ENCODE measurements at regions not wholly inside any gene's neighbourhood (a gene's known extent, or its start where the extent isn't known, plus 50 kb on each side); places are given as distances from the start of the nearest gene placed in this dataset.

- H2AFZ ChIP-seq (ENCODE audit: low read depth, low read length): no peak overlapping the region
- H3K9ac ChIP-seq (ENCODE audit: low read length): no peak overlapping the region
- WGBS: 77% methylated on average over 1 of the region's 2 CpGs
- no peak overlapping the region for H4K91ac ChIP-seq (ENCODE audit: low read length)
- no peak overlapping the region for H3K4me2 ChIP-seq (ENCODE audit: low read length, poor library complexity, severe bottlenecking)
- DNase-seq: no peak
- no peak overlapping the region for H2AK5ac ChIP-seq (ENCODE audit: low read length, severe bottlenecking)
- no peak overlapping the region for H3K4me3 ChIP-seq (ENCODE audit: insufficient read depth in 1 of 2, low read depth in 1 of 2, low read length in 2 of 2)
- no peaks in the 10 kb centered on the region for H3K9me3 ChIP-seq (ENCODE audit: control insufficient read depth, low read length)
- H2BK5ac ChIP-seq (ENCODE audit: low read depth, low read length, poor library complexity, severe bottlenecking): no peak overlapping the region
- H3K14ac ChIP-seq (ENCODE audit: low read length in 2 of 2): no peak overlapping the region
- H3K4me1 ChIP-seq (ENCODE audit: control insufficient read depth, insufficient read depth, low read depth, low read length): no peaks in the 10 kb centered on the region
- no peaks in the 10 kb centered on the region for H3K36me3 ChIP-seq (ENCODE audit: control insufficient read depth in 1 of 2, insufficient read depth in 2 of 2, low read depth in 1 of 2, low read length in 2 of 2)
- no peak overlapping the region for H4K8ac ChIP-seq (ENCODE audit: low read length)
- no peak overlapping the region for H2BK120ac ChIP-seq (ENCODE audit: low read depth, low read length)
- no peaks in the 10 kb centered on the region for H3K79me1 ChIP-seq (replicated peaks; ENCODE audit: low read length, poor library complexity, severe bottlenecking)
- H2BK12ac ChIP-seq (ENCODE audit: low read length in 2 of 2): no peak overlapping the region
- H3K4ac ChIP-seq (ENCODE audit: low read depth in 1 of 2, low read length in 2 of 2): no peak overlapping the region
- no peak overlapping the region for H2BK15ac ChIP-seq (ENCODE audit: low read depth, poor library complexity, severe bottlenecking)
- no peaks in the 10 kb centered on the region for H3K27me3 ChIP-seq (ENCODE audit: control insufficient read depth in 1 of 2, insufficient read depth in 1 of 2, low read length in 2 of 2)
- H3K18ac ChIP-seq (ENCODE audit: low read depth in 1 of 2, low read length in 2 of 2): no peak overlapping the region
- no peak overlapping the region for H3K23ac ChIP-seq (ENCODE audit: low read length in 2 of 2)
- H3K27ac ChIP-seq (ENCODE audit: low read length, poor library complexity, severe bottlenecking): no peak overlapping the region
Observed at GRCh38 chr5:101653996-101654395, 642.1 kb downstream of the SLCO4C1 start.

- WGBS: 92% methylated on average over 1 of the region's 2 CpGs
- H3K4ac ChIP-seq (ENCODE audit: low read depth in 1 of 2, low read length in 2 of 2): no peak overlapping the region
- no peaks in the 10 kb centered on the region for H3K36me3 ChIP-seq (ENCODE audit: control insufficient read depth in 1 of 2, insufficient read depth in 2 of 2, low read depth in 1 of 2, low read length in 2 of 2)
- no peak overlapping the region for H3K4me3 ChIP-seq (ENCODE audit: insufficient read depth in 1 of 2, low read depth in 1 of 2, low read length in 2 of 2)
- H3K18ac ChIP-seq (ENCODE audit: low read depth in 1 of 2, low read length in 2 of 2): no peak overlapping the region
- H2AFZ ChIP-seq (ENCODE audit: low read depth, low read length): no peak overlapping the region
- H3K79me1 ChIP-seq (replicated peaks; ENCODE audit: low read length, poor library complexity, severe bottlenecking): no peaks in the 10 kb centered on the region
- no peaks in the 10 kb centered on the region for H3K9me3 ChIP-seq (ENCODE audit: control insufficient read depth, low read length)
- H4K8ac ChIP-seq (ENCODE audit: low read length): no peak overlapping the region
- no peak overlapping the region for H2BK12ac ChIP-seq (ENCODE audit: low read length in 2 of 2)
- H3K27ac ChIP-seq (ENCODE audit: low read length, poor library complexity, severe bottlenecking): no peak overlapping the region
- H3K9ac ChIP-seq (ENCODE audit: low read length): no peak overlapping the region
- H3K14ac ChIP-seq (ENCODE audit: low read length in 2 of 2): no peak overlapping the region
- no peak for DNase-seq
- no peak overlapping the region for H3K23ac ChIP-seq (ENCODE audit: low read length in 2 of 2)
- H2AK5ac ChIP-seq (ENCODE audit: low read length, severe bottlenecking): no peak overlapping the region
- H3K4me1 ChIP-seq (ENCODE audit: control insufficient read depth, insufficient read depth, low read depth, low read length): no peaks in the 10 kb centered on the region
- no peak overlapping the region for H2BK15ac ChIP-seq (ENCODE audit: low read depth, poor library complexity, severe bottlenecking)
- H2BK5ac ChIP-seq (ENCODE audit: low read depth, low read length, poor library complexity, severe bottlenecking): no peak overlapping the region
- no peak overlapping the region for H3K4me2 ChIP-seq (ENCODE audit: low read length, poor library complexity, severe bottlenecking)
- no peaks in the 10 kb centered on the region for H3K27me3 ChIP-seq (ENCODE audit: control insufficient read depth in 1 of 2, insufficient read depth in 1 of 2, low read length in 2 of 2)
- H2BK120ac ChIP-seq (ENCODE audit: low read depth, low read length): no peak overlapping the region
- H4K91ac ChIP-seq (ENCODE audit: low read length): no peak overlapping the region
Observed at GRCh38 chr5:101647861-101648260, 648.2 kb downstream of the SLCO4C1 start.

GRCh38 chr5:101643794-101644193, 652.3 kb downstream of the SLCO4C1 start:
- Histone ChIP-seq H3K4me2 (ENCODE audit: low read length, poor library complexity, severe bottlenecking) (no peak overlapping the region), H2BK12ac (ENCODE audit: low read length in 2 of 2) (no peak overlapping the region), H2AFZ (ENCODE audit: low read depth, low read length) (no peak overlapping the region), H3K9me3 (ENCODE audit: control insufficient read depth, low read length) (no peaks in the 10 kb centered on the region), H4K8ac (ENCODE audit: low read length) (no peak overlapping the region), H3K23ac (ENCODE audit: low read length in 2 of 2) (no peak overlapping the region), H3K18ac (ENCODE audit: low read depth in 1 of 2, low read length in 2 of 2) (no peak overlapping the region), H3K4me1 (ENCODE audit: control insufficient read depth, insufficient read depth, low read depth, low read length) (no peaks in the 10 kb centered on the region), H3K9ac (ENCODE audit: low read length) (no peak overlapping the region), H2BK5ac (ENCODE audit: low read depth, low read length, poor library complexity, severe bottlenecking) (no peak overlapping the region), H2AK5ac (ENCODE audit: low read length, severe bottlenecking) (no peak overlapping the region), H3K36me3 (ENCODE audit: control insufficient read depth in 1 of 2, insufficient read depth in 2 of 2, low read depth in 1 of 2, low read length in 2 of 2) (no peaks in the 10 kb centered on the region), H3K4me3 (ENCODE audit: insufficient read depth in 1 of 2, low read depth in 1 of 2, low read length in 2 of 2) (no peak overlapping the region), H2BK120ac (ENCODE audit: low read depth, low read length) (no peak overlapping the region), H3K27ac (ENCODE audit: low read length, poor library complexity, severe bottlenecking) (no peak overlapping the region), H3K4ac (ENCODE audit: low read depth in 1 of 2, low read length in 2 of 2) (no peak overlapping the region), H3K27me3 (ENCODE audit: control insufficient read depth in 1 of 2, insufficient read depth in 1 of 2, low read length in 2 of 2) (no peaks in the 10 kb centered on the region), H3K79me1 (replicated peaks; ENCODE audit: low read length, poor library complexity, severe bottlenecking) (no peaks in the 10 kb centered on the region), H4K91ac (ENCODE audit: low read length) (no peak overlapping the region), H2BK15ac (ENCODE audit: low read depth, poor library complexity, severe bottlenecking) (no peak overlapping the region), H3K14ac (ENCODE audit: low read length in 2 of 2) (no peak overlapping the region)
- DNase-seq: no peak
- WGBS: no CpG with 5 or more reads among the region's 2 CpGs

- H4K8ac ChIP-seq (ENCODE audit: low read length): no peak overlapping the region
- no peak overlapping the region for H2AFZ ChIP-seq (ENCODE audit: low read depth, low read length)
- H3K9me3 ChIP-seq (ENCODE audit: control insufficient read depth, low read length): no peaks in the 10 kb centered on the region
- no peak overlapping the region for H2BK5ac ChIP-seq (ENCODE audit: low read depth, low read length, poor library complexity, severe bottlenecking)
- H4K91ac ChIP-seq (ENCODE audit: low read length): no peak overlapping the region
- H2BK12ac ChIP-seq (ENCODE audit: low read length in 2 of 2): no peak overlapping the region
- no peak overlapping the region for H2BK15ac ChIP-seq (ENCODE audit: low read depth, poor library complexity, severe bottlenecking)
- no peak overlapping the region for H3K4me3 ChIP-seq (ENCODE audit: insufficient read depth in 1 of 2, low read depth in 1 of 2, low read length in 2 of 2)
- H3K36me3 ChIP-seq (ENCODE audit: control insufficient read depth in 1 of 2, insufficient read depth in 2 of 2, low read depth in 1 of 2, low read length in 2 of 2): no peaks in the 10 kb centered on the region
- H3K14ac ChIP-seq (ENCODE audit: low read length in 2 of 2): no peak overlapping the region
- WGBS: 93% methylated on average over 2 of the region's 2 CpGs
- no peaks in the 10 kb centered on the region for H3K4me1 ChIP-seq (ENCODE audit: control insufficient read depth, insufficient read depth, low read depth, low read length)
- H3K79me1 ChIP-seq (replicated peaks; ENCODE audit: low read length, poor library complexity, severe bottlenecking): no peaks in the 10 kb centered on the region
- H3K23ac ChIP-seq (ENCODE audit: low read length in 2 of 2): no peak overlapping the region
- H3K18ac ChIP-seq (ENCODE audit: low read depth in 1 of 2, low read length in 2 of 2): no peak overlapping the region
- no peak overlapping the region for H3K4me2 ChIP-seq (ENCODE audit: low read length, poor library complexity, severe bottlenecking)
- DNase-seq: no peak
- no peaks in the 10 kb centered on the region for H3K27me3 ChIP-seq (ENCODE audit: control insufficient read depth in 1 of 2, insufficient read depth in 1 of 2, low read length in 2 of 2)
- H3K27ac ChIP-seq (ENCODE audit: low read length, poor library complexity, severe bottlenecking): no peak overlapping the region
- no peak overlapping the region for H3K9ac ChIP-seq (ENCODE audit: low read length)
- H2AK5ac ChIP-seq (ENCODE audit: low read length, severe bottlenecking): no peak overlapping the region
- H2BK120ac ChIP-seq (ENCODE audit: low read depth, low read length): no peak overlapping the region
- no peak overlapping the region for H3K4ac ChIP-seq (ENCODE audit: low read depth in 1 of 2, low read length in 2 of 2)
Observed at GRCh38 chr5:101637599-101637998, 658.5 kb downstream of the SLCO4C1 start.

All from mesenchymal stem cell (in vitro differentiated cells and primary cell).